ENCODE measurements at regions not wholly inside any gene's neighbourhood (a gene's known extent, or its start where the extent isn't known, plus 50 kb on each side); places are given as distances from the start of the nearest gene placed in this dataset.
"Not testable (repeated sequence)": the region's sequence is repeated elsewhere in the genome, so short reads cannot be mapped to it uniquely, and the experiment has no call there.

- no peak for DNase-seq (ENCODE audit: extremely low read depth in 1 of 2, low read depth in 1 of 2)
Observed at GRCh38 chr14:40058901-40059897, 627.0 kb upstream of the FBXO33 start.

- no peak for DNase-seq (ENCODE audit: extremely low read depth in 1 of 2, low read depth in 1 of 2)
Observed at GRCh38 chr14:40053416-40053815, 621.2 kb upstream of the FBXO33 start.

DNA sequence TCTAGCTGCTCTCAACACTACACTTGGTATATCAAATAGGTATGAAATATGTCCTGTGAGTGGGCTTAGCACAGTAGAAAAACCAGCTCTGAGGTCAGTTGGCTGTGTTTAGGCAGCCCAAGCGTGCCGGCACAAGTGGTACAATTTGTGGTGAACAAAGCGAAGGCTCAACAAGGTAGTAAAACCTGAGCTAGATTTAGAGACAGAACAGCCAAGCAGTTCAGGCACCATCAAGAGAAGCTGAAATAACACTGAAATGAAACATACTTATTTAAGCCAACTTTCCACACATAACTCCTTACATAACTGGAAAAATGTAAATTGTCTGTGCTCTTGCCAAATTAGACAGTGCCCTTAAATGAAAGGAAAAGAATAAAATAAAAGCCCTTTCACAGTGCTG is 596.8 kb upstream of the FBXO33 start:
- DNase-seq (ENCODE audit: extremely low read depth in 1 of 2, low read depth in 1 of 2), result no peak

- DNase-seq (ENCODE audit: extremely low read depth in 1 of 2, low read depth in 1 of 2), result no peak
Observed at GRCh38 chr14:40025101-40025500, 592.9 kb upstream of the FBXO33 start.

- DNase-seq (ENCODE audit: extremely low read depth in 1 of 2, low read depth in 1 of 2), result no peak
Observed at GRCh38 chr14:40010961-40011360, 578.7 kb upstream of the FBXO33 start.

DNA sequence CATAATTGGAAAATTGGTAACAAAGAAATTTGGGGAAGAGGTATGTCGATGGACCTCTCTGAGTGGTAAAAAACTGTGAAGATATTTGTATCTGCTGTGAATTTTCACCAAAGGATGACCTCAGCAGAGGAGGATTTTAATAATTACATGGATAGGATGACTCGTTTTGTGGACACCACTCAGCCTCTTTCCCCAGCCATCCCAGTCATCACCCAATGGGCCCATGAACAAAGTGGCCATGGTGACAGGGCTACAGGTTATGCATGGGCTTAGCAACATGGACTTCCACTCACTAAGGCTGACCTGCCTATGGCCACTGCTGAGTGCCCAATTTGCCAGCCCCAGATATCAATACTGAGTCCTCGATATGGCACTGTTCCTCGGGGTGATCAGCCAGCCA is 577.5 kb upstream of the FBXO33 start:
- DNase-seq (ENCODE audit: extremely low read depth in 1 of 2, low read depth in 1 of 2), result no peak

DNA sequence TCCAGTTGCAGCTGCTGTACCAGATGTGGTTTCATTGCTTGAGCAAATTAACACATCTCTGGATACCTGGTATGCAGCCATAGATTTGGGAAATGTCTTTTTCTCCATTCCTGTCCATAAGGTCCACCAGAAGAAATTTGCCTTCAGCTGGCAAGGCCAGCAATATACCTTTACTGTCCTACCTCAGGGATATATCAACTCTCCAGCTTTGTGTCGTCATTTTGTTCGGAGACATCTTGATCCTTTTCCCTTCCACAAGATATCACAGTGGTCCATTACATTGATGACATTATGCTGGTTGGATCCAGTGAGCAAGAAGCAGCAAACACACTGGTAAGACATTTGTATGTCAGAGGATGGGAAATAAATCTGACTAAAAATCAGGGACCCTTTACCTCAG is 576.1 kb upstream of the FBXO33 start:
- not testable (repeated sequence) for DNase-seq (ENCODE audit: extremely low read depth in 1 of 2, low read depth in 1 of 2)

- DNase-seq (ENCODE audit: extremely low read depth in 1 of 2, low read depth in 1 of 2), result no peak
Observed at GRCh38 chr14:40004871-40005500, 572.8 kb upstream of the FBXO33 start.

DNA sequence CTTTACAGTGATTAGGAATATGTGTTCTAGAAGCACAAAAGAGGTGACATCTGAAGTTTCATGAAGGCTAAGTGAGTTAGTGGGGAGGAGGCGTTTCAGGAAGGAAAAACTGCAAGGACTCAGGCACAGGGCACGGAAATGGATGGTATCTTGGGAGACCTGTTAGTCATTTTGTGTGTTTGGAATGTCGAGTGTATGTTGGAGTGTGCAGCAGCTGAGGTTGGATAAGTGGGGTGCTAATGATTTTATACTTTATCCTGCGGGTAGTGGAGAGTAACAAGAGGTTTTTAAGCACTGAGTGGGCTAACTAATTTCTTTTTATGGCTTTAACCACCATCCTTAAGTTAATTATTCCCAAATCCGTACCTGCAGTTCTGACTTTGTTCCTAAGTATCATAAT is 571.5 kb upstream of the FBXO33 start:
- DNase-seq (ENCODE audit: extremely low read depth in 1 of 2, low read depth in 1 of 2), result no peak

DNA sequence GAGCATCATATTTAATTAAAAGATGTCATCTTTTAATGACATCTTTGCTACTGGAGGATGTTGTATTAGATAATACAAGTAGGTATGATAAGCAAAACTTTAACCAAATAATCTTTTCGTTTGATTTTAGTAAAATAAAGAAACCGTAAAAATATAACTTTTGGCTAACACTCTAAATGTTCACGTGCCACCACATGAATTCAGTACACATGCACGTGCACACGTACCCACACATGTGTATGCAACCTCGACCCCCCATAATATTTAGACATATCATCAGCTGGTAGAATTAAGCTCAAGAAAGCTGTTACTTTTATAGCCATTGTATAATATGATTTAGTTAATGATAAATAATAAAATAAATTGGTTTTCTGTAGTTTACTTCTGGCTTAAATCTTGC is 566.6 kb upstream of the FBXO33 start:
- DNase-seq (ENCODE audit: extremely low read depth in 1 of 2, low read depth in 1 of 2), result no peak

DNA sequence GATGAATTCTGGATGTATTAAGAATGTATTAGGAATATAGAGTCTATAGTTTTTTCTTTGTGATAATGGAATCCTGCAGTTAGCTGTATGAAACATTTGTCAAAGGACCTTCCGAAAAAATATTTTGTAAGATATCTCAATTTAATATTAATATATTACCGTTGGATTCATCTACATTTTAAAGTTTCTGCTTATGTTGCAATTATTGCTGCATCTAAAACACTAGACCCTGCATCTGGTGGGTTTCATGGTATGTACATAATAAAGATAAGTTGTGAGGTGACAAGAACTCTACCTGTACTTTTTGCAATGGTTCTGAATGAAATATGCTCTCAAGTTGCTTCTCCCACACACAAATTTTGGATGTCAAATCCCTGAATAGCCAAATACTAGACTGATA is 565.9 kb upstream of the FBXO33 start:
- no peak for DNase-seq (ENCODE audit: extremely low read depth in 1 of 2, low read depth in 1 of 2)

GRCh38 chr14:39991041-39991440 is 558.8 kb upstream of the FBXO33 start:
- DNase-seq (ENCODE audit: extremely low read depth in 1 of 2, low read depth in 1 of 2), result no peak

- DNase-seq (ENCODE audit: extremely low read depth in 1 of 2, low read depth in 1 of 2), result no peak
Observed at GRCh38 chr14:39988939-39989338, 556.7 kb upstream of the FBXO33 start.

- DNase-seq (ENCODE audit: extremely low read depth in 1 of 2, low read depth in 1 of 2), result no peak
Observed at GRCh38 chr14:39984323-39984722, 552.1 kb upstream of the FBXO33 start.

- DNase-seq (ENCODE audit: extremely low read depth in 1 of 2, low read depth in 1 of 2), result no peak
Observed at GRCh38 chr14:39977198-39977597, 545.0 kb upstream of the FBXO33 start.

DNA sequence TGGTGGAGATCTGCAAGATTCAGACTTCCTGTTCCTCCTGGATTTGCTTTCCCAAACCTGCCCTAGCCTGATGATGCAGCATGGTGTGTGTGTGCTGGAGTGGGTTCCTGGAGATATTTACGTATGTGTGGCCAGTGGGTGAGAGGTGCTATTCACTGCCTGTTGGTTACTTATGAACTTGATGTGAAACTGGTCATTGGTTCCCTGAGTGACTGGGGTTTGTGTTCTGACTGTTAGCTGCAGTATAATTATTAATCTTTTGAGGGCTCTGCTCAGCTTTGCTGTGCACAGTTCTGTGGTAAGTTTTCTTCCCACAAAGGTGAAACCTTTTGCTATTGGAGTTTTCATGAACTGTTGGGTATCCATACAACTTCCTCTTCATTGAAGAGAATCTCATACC is 541.8 kb upstream of the FBXO33 start:
- DNase-seq (ENCODE audit: extremely low read depth in 1 of 2, low read depth in 1 of 2), result no peak

DNA sequence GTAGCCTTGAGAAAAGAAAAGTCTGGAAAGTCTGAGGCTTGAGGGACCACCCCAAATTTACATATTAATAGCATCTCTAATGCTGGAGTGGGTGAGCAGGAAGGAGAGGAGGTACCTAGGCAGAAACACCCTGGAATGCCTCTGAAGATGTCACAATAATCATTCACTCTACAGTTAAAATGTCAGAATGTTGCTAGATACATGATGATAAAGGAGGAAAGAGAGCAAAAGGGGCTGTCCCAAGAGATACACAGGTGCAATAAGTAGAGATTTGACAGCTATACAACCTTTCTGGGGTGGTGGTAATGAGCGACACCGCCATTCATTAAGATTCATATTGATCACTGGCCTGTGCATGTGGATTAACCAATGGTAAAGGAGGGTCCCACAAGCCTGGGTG is 540.5 kb upstream of the FBXO33 start:
- DNase-seq (ENCODE audit: extremely low read depth in 1 of 2, low read depth in 1 of 2), result no peak

- DNase-seq (ENCODE audit: extremely low read depth in 1 of 2, low read depth in 1 of 2), result no peak
Observed at GRCh38 chr14:39967885-39968284, 535.7 kb upstream of the FBXO33 start.

DNA sequence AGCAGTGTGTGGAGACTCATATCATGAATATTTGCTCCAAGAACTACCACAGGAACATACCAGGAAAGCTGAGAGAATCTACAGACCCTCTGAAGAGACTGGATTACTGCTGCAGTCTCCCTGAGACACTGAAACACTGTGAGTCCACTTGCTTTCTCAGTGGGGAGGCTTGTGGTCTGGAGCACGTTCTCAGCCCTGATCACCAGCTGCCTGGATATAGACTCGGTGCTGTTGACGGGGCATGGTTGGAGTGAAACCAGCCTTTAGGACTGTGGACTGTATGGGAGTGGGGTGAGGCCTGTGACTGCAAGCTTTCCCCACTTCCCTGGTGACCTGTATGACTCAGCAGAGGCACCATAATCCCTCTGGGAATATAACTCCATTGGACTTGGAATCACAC is 525.8 kb upstream of the FBXO33 start:
- no peak for DNase-seq (ENCODE audit: extremely low read depth in 1 of 2, low read depth in 1 of 2)

DNA sequence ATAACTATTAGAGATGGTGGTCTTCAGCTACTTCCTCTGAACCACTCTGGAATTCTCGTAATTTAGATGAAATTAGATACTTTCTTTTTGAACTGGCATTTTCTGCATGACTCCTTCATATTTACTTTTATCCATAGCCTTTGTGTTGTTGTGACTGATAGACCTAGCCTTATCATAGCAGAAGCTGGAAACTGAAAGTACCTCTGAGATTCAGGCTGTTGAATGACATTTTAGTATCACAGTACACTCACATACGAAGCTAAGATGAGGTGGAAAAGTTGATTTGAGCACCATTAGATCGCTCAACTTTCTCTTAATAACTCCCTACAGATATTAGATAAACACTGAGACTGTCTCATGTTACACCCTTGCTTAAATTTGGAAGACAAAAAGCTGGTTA is 525.1 kb upstream of the FBXO33 start:
- no peak for DNase-seq (ENCODE audit: extremely low read depth in 1 of 2, low read depth in 1 of 2)

DNA sequence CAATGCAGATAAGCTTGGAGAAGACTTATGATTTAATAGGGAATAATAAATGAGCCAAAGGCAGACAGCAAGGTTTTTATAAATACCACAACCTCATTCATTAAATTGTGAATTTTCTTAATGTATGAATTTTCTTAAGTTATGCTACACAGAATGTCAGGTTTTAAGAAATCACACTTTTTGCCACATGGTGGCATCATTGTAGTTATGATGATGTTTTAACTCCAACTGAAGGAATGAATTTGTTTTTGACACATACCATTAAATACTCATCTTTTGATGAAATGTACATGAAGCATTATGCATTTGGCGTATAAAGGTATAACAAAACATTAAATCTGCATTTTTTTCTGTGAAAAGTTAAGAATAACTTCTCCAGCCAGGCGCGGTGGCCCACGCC is 524.1 kb upstream of the FBXO33 start:
- DNase-seq (ENCODE audit: extremely low read depth in 1 of 2, low read depth in 1 of 2), result no peak

DNA sequence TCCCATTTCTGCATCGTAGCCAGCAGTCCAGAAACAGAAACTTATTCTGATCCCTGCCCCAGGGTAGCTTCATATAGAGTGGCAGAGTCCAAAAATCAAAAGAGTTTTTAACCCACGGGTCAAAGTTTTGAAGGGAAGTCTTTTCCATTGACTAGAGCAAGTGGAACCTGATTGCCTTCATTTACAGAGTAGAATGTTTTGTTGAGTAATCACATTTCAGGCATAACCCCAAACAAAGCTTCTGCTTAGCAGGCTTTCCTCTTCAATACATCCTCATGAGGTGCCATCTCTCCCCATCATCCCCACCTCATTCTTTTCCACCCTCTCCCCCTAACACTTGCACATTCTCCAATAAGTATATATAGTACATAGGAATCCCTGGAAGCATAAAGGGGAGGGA is 516.0 kb upstream of the FBXO33 start:
- no peak for DNase-seq (ENCODE audit: extremely low read depth in 1 of 2, low read depth in 1 of 2)
